ENCODE measurements at regions not wholly inside any gene's neighbourhood (a gene's known extent, or its start where the extent isn't known, plus 50 kb on each side); places are given as distances from the start of the nearest gene placed in this dataset.

- ATAC-seq (no peak), DNase-seq (ENCODE audit: low read depth, low spot score) (no peak)
- Histone ChIP-seq H3K27me3 (ENCODE audit: insufficient read depth, low read length) (no peaks in the 10 kb centered on the region), H2AFZ (ENCODE audit: low read depth, low read length, poor library complexity, severe bottlenecking) (no peak overlapping the region), H4K20me1 (ENCODE audit: insufficient read depth) (no peaks in the 10 kb centered on the region), H3K36me3 (ENCODE audit: control insufficient read depth in 1 of 2, insufficient read depth in 2 of 2, low read length in 2 of 2) (no peaks in the 10 kb centered on the region), H3K79me2 (ENCODE audit: insufficient read depth, low read length) (no peaks in the 10 kb centered on the region), H3K9ac (ENCODE audit: low read length) (no peak overlapping the region), H3K4me3 (replicated peaks in 1 of 2; ENCODE audit: low read depth in 1 of 2, low read length in 2 of 2) (no peak overlapping the region), H3K4me2 (ENCODE audit: low read length) (no peak overlapping the region), H3K9me2 (ENCODE audit: insufficient read depth) (no peaks in the 10 kb centered on the region), H3K4me1 (ENCODE audit: control insufficient read depth in 1 of 2, insufficient read depth in 2 of 2, low read length in 2 of 2) (no peaks in the 10 kb centered on the region), H3K9me3 (ENCODE audit: control insufficient read depth in 1 of 2, insufficient read depth in 1 of 2, low read depth in 1 of 2, low read length in 2 of 2) (no peaks in the 10 kb centered on the region), H3K27ac (ENCODE audit: low read depth, low read length) (no peak overlapping the region)
- TF ChIP-seq EZH2phosphoT487 (IDR thresholded peaks at IDR 0.05; ENCODE audit: borderline replicate concordance) = no peak
- TF ChIP-seq SRF (IDR thresholded peaks at IDR 0.05; ENCODE audit: low read depth) = no peak
- no peak for TF ChIP-seq FOSL1 (IDR thresholded peaks at IDR 0.05; ENCODE audit: low read depth)
- intact Hi-C loops (cut with micrococcal nuclease) = no loop called here
- RAD21 ChIA-PET (ENCODE audit: low non-redundant PET in 1 of 2, low total read pairs in 2 of 2, uncharacterized antibody in 2 of 2, unreplicated experiment in 2 of 2) = no interaction called here
- BruUV-seq (replicated peaks) = no TSS peak
- CTCF ChIA-PET = no interaction called here
- POLR2A ChIA-PET = no interaction called here
These were observed 500.2 kb downstream of the SHISA9 start for GRCh38 chr16:13401641-13402040.

- Histone ChIP-seq H3K4me1 (ENCODE audit: control insufficient read depth in 1 of 2, insufficient read depth in 2 of 2, low read length in 2 of 2) (no peaks in the 10 kb centered on the region), H3K9me3 (ENCODE audit: control insufficient read depth in 1 of 2, insufficient read depth in 1 of 2, low read depth in 1 of 2, low read length in 2 of 2) (no peaks in the 10 kb centered on the region), H3K36me3 (ENCODE audit: control insufficient read depth in 1 of 2, insufficient read depth in 2 of 2, low read length in 2 of 2) (no peaks in the 10 kb centered on the region), H3K27me3 (ENCODE audit: insufficient read depth, low read length) (no peaks in the 10 kb centered on the region), H3K27ac (ENCODE audit: low read depth, low read length) (no peak overlapping the region), H3K4me3 (replicated peaks in 1 of 2; ENCODE audit: low read depth in 1 of 2, low read length in 2 of 2) (no peak overlapping the region), H3K4me2 (ENCODE audit: low read length) (no peak overlapping the region), H2AFZ (ENCODE audit: low read depth, low read length, poor library complexity, severe bottlenecking) (no peak overlapping the region), H3K79me2 (ENCODE audit: insufficient read depth, low read length) (no peaks in the 10 kb centered on the region), H3K9me2 (ENCODE audit: insufficient read depth) (no peaks in the 10 kb centered on the region), H3K9ac (ENCODE audit: low read length) (no peak overlapping the region), H4K20me1 (ENCODE audit: insufficient read depth) (no peaks in the 10 kb centered on the region)
- ChIA-PET CTCF (no interaction called here), RAD21 (ENCODE audit: low non-redundant PET in 1 of 2, low total read pairs in 2 of 2, uncharacterized antibody in 2 of 2, unreplicated experiment in 2 of 2) (no interaction called here), POLR2A (no interaction called here)
- no TSS peak for BruUV-seq (replicated peaks)
- intact Hi-C loops (cut with micrococcal nuclease) = no loop called here
- no peak for DNase-seq (ENCODE audit: low read depth, low spot score)
- ATAC-seq = no peak
- TF ChIP-seq YY1 (IDR thresholded peaks at IDR 0.05; ENCODE audit: extremely low read depth, insufficient replicate concordance, low read depth, low read length) = no peak
- TF ChIP-seq CTCF (IDR thresholded peaks at IDR 0.05 in 2 of 3, conservative IDR thresholded peaks at IDR 0.05 in 1 of 3; ENCODE audit: borderline replicate concordance in 1 of 3, insufficient read depth in 1 of 3, low read depth in 2 of 3, low read length in 2 of 3) = no peak
- no peak for TF ChIP-seq REST (IDR thresholded peaks at IDR 0.05; ENCODE audit: low read depth)
- TF ChIP-seq ZBTB33 (IDR thresholded peaks at IDR 0.05; ENCODE audit: extremely low read depth, insufficient replicate concordance, low read length) = no peak
- TF ChIP-seq TCF7L2 (IDR thresholded peaks at IDR 0.05; ENCODE audit: borderline replicate concordance, extremely low read depth, insufficient read depth, insufficient read length) = no peak
- no peak for TF ChIP-seq CEBPB (IDR thresholded peaks at IDR 0.05; ENCODE audit: low read depth)
- no peak for TF ChIP-seq FOSL1 (IDR thresholded peaks at IDR 0.05; ENCODE audit: low read depth)
- TF ChIP-seq ZNF274 (IDR thresholded peaks at IDR 0.05; ENCODE audit: low read depth, low read length) = no peak
- no peak for TF ChIP-seq EGR1 (IDR thresholded peaks at IDR 0.05; ENCODE audit: low read depth)
- TF ChIP-seq JUND (IDR thresholded peaks at IDR 0.05) = no peak
- TF ChIP-seq SIN3A (IDR thresholded peaks at IDR 0.05; ENCODE audit: low read depth) = no peak
- TF ChIP-seq SRF (IDR thresholded peaks at IDR 0.05; ENCODE audit: low read depth) = no peak
These were observed 501.2 kb downstream of the SHISA9 start for GRCh38 chr16:13402601-13403000.
